Stimulated activated CD4-positive, alpha-beta T cell treated with anti-CD3 and anti-CD28 coated beads, TNF-alpha, amount 100 ng/mL, for 4 hours (primary cell): ENCODE measurements at regions not wholly inside any gene's neighbourhood (a gene's known extent, or its start where the extent isn't known, plus 50 kb on each side); places are given as distances from the start of the nearest gene placed in this dataset.

Experiments used
- DNase-seq, 3 experiments: peaks; one replicate each; pipeline ENCODE4 v3.0.0-alpha.2; 2020; ENCODE audit warnings: low read depth in 3 of 3

DNA sequence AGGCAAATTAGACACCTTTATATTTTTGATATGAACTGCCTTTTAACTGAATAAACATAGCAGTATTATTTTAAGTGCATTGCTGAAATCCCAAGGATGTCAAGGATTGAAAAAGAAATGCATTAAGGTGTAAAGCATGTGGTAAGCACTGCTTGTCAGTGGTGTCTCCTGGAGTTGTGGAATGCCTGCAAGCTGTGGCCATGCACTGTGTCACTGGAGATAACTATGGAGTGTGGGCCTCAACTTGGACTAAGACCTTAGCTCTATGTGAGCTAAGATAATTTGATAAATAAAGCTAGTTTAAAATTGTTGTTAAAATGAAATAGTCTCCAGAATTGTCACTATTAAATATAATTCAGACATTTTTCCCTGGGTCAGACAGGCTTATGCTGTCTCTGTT, 156.6 kb upstream of the OPRM1 start:
- no peak for DNase-seq

DNA sequence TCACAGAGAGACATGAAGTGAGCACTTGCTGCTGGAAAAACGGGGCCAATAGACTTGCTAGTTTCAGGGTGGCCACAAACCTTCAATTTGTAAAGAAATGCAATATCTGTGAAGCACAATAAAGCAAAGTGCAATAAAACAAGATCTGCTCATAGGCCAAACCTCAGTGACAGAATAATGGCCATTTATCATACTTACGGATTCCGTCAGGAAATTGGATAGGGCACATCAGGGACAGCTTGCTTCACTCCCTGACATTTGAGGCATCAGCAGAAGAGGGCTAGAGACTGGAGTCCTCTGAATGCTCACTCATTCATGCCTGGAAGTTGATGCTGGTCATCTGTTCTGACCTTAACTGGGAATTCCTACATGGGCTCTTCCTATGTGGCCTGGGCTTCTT, 165.5 kb upstream of the OPRM1 start:
- no peak for DNase-seq

DNA sequence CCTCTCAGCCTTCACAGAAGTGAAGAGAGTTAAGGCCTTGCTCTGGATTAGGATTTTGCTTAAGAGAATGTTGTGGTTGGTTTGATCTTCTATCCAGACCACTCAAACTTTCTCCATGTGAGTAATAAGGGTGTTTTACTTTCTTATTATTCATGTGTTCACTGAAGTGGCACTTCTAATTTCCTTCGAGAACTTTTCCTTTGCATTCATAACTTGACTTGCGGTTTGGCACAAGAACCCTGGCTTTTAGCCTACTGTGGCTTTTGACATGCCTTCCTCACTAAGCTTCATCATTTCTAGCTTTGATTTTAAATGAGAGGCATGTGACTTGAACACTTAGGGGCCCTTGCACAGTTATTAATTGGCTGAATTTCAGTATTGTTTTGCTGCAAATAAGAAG, 166.1 kb upstream of the OPRM1 start:
- DNase-seq = no peak

DNA sequence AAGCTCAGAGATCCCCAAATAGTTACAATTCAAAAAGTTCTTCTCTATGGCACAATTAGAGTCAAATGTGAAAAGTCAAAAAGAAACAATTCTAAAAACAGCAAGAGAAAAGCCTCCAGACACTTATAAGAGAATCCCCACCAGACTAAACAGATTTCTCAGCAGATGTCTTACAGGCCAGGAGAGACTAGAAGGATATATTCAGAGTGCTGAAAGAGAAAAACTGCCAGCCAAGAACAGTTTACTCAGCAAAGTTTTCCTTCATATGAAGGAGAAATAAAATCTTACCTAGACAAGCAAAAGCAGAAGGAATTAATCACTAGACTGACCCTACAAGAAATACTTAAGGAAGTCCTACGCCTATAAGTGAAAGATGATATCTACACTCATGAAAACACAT, 176.1 kb upstream of the OPRM1 start:
- no peak for DNase-seq

DNA sequence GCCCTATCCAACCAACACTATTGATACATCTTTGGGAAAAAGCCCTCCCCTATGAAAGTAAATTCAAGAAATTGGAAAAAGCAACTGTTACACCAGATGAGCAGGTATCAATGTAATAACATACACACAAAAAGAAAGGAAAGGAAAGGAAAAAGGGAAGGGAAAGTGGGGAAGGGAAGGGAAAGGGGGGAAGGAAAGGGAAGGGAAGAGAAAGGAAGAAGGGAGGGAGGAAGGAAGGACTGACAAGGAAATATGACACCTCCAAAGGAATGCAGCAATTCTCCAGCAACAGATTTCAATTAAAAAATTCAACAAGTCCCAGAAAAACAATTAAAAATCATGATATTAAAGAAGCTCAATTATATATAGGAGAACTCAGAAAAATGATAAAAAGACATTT, 176.9 kb upstream of the OPRM1 start:
- no peak for DNase-seq

DNA sequence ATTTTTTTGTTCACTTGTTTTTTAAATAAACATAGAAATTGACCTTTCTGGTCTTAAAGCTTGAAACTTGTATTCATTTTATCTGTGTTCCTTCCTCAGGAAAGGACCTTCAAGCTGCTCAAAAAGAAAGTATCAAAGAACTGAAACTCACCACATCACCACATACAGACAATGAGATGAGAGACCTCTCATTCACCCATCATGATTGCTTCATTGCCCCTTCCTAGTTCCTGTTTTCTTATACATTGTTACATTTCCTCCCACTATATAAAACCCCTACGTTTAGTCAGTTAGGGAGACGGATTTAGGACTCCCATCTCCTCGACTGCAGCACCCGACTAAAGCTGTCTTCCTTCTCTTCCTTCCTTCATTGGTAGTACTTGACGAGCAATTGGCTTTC, 180.5 kb upstream of the OPRM1 start:
- no peak for DNase-seq

DNA sequence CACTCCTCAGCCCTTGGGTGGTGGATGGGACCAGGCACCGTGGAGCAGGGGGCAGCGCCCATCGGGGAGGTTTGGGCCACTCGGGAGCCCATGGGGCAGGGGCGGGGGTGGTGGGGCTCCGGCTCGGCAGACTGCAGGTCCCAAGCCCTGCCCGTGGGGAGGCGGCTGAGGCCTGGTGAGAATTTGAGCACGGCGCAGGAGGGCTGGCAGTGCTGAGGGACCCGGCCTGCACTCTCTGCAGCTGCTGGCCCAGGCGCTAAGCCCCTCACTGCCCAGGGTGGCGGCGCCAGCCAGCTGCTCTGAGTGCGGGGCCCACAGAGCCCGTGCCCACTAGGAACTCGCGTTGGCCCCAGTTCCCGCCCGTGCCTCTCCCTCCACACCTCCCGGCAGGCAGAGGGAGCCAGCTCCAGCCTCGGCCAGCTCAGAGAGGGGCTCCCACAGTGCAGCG, 182.1 kb upstream of the OPRM1 start:
- DNase-seq = no peak

DNA sequence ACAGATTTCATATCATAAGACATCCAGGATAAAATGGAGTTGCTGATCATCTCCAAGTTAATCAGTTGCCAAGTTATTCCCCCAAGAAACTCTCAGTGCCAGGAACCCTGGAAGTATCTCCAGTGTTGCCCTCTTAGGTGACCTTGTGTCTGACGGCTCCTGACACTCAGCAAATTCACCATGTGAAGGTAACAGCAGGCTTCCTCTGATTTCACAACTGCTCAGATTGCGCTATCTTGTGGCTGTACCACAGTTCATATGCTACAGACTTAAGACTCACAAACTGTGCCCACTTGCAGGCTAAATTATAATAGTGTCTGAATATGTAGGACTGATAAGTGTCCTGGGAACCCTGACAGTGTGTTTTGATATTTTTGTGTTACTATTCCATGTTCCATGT, 186.6 kb upstream of the OPRM1 start:
- no peak for DNase-seq

DNA sequence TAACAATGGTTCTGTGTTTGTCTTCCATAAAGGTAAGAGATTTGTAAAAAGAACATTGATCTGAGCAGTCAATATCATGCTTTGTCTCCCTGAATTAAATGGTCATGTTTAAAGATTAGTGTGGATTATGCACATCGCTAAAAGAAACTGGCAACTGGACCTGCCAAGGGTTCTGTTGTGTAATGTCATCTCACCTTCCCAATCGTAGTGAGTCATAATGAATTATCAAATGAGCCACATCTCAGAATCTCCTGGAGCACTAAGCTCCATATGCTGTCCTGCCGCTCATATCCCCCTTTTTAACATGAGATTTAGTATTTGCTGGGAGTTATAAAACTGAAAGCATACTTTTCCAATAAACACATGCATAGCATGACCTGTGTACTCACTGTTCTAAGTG, 187.0 kb upstream of the OPRM1 start:
- no peak for DNase-seq

DNA sequence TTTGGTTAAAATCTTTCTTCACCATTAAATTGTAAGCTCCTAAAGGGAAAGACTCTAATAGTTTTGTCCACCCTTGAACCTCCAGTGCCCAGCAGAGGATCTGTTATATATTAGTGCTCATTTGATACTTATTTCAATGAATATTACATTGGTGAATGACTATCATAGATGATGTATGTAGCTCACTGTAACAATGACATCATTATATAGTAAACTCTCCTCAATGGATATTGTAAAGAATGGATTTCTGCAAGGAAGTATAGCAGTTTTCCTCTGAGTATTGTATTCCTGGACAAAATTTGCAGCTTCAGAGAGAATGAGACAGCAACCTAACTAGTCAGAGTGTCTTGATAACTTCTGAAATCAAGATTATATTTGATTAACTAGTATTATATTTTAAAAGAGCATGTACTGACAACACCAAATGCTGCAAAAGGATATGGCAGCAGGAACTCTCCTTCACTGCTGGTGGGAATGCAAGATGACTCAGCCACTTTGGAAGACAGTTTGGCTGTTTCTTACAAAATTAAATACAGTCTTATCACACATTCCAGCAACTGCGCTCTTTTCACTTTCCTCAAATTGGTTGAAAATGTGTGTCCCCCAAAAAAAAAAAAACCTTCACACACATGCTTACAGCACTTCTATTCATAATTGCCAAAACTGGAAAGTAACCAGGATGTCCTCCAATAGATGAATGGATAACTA, 189.8 kb upstream of the OPRM1 start:
- no peak for DNase-seq

DNA sequence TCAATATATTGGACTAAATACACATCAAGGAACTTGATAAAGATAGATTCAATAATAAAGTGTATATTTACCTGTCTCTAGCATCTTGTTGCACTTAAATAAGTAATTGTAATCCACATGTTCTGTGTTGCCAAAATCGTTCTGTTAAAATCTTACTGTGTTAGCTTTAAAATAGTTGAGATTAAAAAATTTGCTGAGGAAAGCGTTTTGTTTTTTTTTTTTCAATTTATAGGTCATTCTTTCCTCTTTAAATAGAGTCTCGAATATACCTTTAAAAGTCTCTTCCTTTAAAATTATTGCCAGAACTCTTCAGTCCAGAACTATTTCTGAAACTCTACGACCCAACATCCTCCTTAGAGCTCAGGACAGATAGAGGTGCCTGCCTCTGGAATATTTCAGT, 195.6 kb upstream of the OPRM1 start:
- DNase-seq = no peak

DNA sequence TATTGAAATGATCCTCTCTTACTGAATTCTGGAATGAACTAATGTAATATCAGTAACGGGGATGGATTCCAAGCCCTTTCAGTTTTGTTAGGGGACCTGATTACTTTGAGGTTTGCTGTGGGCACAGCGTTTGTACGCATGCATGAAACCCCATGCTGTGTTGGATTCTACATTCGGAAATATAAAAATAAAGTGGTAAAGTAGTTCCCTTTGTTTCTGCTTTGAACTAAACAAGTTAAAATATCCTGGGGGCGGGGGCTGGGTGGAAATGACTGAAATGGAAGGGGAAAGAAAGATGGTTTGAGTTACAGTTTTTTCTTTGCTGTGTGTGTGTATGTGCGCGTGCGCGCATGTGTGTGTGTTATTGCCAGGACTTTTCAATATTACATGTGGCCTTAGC, 196.5 kb upstream of the OPRM1 start:
- no peak for DNase-seq

DNA sequence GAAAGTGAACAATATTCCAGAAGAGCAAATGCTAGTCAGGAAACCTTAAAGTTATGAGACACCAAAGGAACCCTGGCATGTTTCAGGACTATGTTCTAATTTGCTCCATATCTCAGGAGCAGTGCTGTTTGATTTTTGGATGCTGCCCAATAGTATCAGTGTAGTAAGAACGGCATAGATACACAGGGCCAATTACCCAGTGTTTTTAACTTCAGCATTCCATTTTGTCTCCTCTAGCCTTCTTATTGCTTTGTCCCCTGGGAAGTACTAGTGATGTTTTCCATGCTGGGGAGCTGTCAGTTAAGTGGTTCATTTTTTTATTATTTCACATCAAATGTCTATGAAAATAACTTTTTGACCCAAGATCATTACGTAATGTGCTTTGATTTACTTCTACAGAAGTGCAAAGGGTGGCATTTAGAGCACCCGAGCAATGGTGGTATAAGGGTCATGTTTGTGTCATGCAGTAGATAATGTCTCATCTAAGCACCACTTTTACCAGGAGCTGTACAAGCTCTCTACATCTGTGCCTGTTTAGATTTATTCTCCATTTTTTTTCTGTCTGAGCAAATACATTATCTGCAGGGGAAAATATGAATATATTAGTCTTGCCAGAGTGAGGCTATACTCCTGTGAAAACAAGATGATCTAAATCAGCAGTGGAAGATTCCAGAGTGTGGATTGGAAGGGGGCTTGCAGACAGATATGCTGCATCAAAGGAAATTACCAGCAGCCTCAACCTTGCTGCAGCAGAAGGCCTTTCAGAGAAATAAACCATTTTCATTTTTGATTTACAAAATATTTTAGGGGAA, 198.8 kb upstream of the OPRM1 start:
- no peak for DNase-seq

DNA sequence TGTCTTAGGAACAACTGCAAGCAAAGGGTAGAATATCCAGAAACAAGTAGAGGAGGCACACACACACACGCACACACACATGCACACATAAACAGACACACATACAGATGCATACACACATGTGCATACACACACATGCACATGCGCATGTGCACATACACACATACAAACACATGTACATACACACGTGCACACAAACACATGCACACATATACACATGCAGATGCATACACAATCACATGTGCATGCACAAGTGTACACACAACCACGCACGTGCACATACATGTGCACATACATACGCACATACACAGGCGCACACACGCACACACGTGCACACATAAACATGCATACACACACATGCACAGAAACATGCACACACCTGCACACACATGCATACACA, 206.5 kb upstream of the OPRM1 start:
- no peak for DNase-seq

DNA sequence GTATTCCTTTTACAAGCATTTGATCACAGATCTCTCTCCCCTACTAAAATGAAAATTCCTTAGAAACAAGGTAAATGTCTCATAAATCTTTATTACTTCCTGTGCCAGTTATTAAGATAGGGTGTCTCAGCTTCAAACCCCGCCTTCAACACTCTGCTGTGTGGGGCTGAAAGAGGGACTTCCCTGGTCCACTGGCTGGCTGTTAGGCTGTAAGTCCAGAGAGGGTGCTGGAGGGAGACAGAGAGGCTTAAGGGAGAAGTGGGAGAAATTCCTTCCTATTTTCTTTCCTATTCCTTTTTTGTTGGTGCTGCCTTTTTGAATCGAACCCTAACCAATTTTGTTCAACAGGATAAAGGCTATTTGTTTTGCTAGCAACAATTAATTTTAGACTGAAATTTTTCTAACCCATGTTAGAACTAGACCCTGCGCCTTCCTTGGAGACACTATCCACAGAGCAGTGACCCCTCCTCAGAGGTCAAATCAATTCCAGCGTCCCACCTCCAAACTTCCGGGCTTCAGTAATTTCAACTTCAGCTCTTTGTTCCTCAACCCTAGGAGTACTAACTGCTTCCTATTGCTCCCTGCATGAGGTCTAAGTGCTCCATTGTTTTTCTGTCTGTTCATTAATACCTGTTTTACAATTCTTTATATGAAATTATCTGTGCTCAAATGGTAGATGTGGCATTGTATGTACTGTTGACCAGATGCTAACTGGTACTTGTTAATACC, 207.5 kb upstream of the OPRM1 start:
- DNase-seq = no peak

DNA sequence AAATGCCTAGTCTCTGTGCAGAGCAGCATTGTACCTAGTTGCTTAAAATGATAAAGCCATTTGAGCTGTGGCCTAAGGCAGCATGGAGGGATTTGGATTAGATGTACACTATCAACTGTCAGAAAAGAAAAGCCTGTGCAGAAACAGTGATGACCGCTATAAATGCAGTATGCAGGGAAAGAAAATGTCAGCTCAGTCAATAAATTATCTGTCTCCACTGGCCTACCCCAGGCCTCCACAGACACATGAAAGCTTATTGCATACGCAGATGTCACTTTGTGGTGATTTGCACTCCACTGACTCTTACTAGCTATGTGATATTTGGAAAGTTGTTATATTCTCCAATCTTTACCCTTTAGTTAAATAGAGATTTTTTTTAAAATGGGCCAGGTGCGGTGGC, 221.9 kb upstream of the OPRM1 start:
- no peak for DNase-seq

DNA sequence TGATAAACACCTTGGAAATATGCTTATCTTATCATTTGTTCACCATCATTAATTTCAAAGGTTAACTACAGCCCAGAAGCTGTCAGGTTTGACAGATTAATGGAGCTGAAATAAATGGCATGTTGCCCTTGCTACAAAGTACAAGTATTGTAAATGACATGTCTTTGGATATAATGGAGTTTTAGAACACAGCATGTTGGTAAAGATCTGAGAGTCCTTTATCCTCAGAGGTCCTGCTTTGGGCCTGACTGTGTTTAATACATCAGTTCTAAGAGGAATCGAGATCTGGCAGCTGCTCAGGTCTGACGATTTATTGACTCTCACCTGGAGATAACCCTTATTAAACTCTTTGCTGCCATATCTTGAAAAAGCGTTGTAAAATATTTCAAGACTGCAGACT, 222.7 kb upstream of the OPRM1 start:
- DNase-seq = no peak

DNA sequence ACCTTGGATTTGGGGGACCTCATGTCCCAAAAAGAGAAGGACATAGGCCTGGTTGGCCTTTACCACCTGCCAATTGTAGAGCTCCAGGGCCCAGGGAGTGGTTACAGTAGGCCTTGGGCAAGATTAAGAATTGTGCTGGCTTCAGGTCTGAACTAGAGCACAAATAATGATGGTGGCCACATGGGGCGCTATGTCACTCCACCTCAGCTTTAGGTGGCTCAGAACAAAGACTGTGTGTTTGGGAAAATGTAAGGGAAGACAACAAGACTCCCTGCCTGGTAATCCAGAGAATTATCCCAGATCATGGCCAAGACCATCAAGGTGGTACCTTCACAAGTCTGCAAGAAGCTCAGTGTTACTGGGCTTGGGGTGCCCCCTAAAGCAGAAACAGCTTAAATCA, 224.9 kb upstream of the OPRM1 start:
- DNase-seq = no peak

DNA sequence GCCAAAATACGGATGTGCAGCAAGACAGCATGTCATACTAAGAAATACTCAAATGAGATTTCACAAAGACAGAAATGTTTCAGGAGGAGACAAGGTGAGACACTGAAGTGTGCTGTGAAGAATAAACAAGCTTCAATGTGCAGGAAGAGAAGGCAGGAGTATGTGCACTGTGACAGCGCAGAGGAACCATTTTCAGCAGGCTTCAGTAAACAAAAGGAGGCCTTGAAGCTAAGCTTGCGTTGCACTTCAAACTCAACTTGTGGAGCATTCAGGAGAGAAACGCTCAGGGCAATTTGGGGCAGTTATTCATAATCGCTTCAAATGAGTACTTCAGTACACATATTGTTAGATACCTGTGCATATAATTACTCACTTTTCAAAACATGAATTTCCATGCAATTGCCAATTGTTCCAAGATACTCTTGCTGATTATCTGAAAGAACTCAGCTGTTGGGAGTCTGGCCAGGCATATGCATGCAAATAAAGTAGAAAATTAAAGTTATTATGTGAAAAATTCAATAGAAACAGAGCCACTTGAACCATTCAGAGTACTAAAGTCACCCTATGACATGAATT, 234.2 kb upstream of the OPRM1 start:
- DNase-seq = no peak

DNA sequence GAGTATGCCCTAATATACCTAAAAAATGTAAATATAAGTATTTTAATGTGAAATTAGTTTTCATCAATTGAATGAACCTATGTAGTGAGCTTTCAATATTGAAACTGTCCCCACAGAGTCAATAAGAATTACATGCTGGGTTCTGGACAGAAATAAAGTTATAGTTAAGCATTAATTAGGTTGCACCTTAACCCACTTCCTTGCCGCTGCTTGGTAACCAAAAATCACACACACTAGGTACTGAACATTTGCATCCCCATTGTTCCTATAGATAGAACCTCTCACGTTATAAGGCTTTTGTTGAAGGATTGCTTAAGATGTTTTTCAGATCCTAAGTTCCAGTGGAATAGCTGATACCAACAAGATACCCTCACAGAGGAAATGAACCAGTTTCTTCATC, 237.1 kb upstream of the OPRM1 start:
- DNase-seq = no peak

DNA sequence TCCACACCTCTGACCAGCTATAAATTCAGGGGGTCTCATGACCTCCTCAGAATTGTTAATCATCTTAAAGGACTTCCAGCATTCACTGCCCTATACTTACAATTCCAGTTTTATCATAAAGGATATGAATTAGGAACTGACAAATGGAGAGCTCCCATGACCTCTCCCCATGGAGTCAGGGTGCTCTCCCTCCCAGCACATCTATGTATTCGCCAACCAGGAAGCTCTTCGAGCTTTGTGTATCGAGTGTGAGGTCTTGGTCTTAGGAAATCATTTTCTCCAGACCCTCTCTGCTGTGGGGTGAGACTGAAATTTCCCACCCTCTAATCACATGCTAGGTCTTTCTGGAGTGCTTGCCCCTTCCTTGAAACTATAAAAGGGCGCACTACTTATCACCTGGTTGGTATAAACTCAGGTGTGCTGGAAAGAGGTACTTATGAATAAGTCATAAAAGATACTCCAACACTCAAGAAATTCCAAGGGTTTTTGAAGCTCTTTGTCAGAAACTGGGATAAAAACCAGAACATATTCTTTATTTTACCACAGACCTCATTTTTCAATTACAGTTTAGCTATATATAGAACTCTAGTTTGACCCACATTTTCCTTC, 238.4 kb upstream of the OPRM1 start:
- no peak for DNase-seq

DNA sequence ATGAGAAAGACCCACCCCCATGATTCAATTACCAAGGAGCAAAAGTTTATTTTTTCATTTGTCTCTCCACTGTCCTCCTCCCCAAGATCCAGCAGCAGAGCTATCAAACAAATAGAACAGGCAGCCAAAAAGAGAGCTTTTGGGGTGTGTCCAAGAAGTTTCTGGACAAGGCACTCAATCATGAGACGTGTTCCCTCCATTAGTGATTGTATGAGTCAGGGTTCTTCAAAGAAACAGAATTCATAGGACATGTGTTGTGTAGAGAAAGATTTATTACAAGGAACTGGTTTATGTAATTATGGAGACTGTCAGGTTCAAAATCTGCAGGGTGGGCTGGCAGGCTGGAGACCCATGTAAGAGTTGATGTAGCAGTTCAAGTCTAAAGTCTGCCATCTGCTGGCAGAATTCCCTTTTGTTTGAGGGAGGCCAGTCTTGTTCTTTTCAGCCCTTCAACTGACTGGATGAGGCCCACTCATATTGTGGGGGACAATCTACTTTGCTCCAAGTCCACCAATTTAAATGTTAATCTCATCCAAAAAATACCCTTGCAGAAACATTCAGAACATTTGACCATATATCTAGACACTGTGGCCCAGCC, 248.1 kb upstream of the OPRM1 start:
- no peak for DNase-seq
